Left cardiac atrium (tissue), 4 donors: ENCODE measurements at regions not wholly inside any gene's neighbourhood (a gene's known extent, or its start where the extent isn't known, plus 50 kb on each side); places are given as distances from the start of the nearest gene placed in this dataset.
"Not testable (repeated sequence)": the region's sequence is repeated elsewhere in the genome, so short reads cannot be mapped to it uniquely, and the experiment has no call there.

ENCODE experiments used
- ATAC-seq, 2 donors: fragments of 200-7000 bp; cut with Tn5 transposase; one replicate each; pipeline ENCODE4 v1.9.1; 2020; ENCODE audit warnings: mild to moderate bottlenecking in 2 of 2, moderate library complexity in 2 of 2
- DNase-seq: peaks from one replicate; pipeline ENCODE4 v3.0.0-alpha.2; 2020
- intact Hi-C, 2 donors: fragments of 100-400 bp; cut with DNase I; formaldehyde crosslinking; loops; one replicate each; pipeline versions ENCODE4 v1.14.1 to v1.15.1; 2022 to 2023
- donor health status: DM: no; HTN: yes; CAD: no.
- donor health status: DM: no; HTN: yes; CAD: no; lungs with severe emphysema.
- donor health status: DM: yes; HTN: yes; CAD: no.
- donor health status: Dilated cardiomyopathy.

- ATAC-seq: no peak
- no peak for DNase-seq
- intact Hi-C loops: no loop called here
These were observed 149.3 kb downstream of the TGFB2 start for GRCh38 chr1:218494449-218494852.

GRCh38 chr1:218495931-218496330 is 150.8 kb downstream of the TGFB2 start:
- intact Hi-C loops: no loop called here
- ATAC-seq: no peak
- no peak for DNase-seq

GRCh38 chr1:218496561-218496960 is 151.4 kb downstream of the TGFB2 start:
- ATAC-seq (peak in 1 of 2 donors; percentile 93), DNase-seq (no peak)
- intact Hi-C loops: no loop called here

- intact Hi-C loops: no loop called here
- DNase-seq (no peak), ATAC-seq (peak; percentile 30 to 52)
These were observed 153.2 kb downstream of the TGFB2 start for GRCh38 chr1:218498056-218498938.

GRCh38 chr1:218499011-218499691 is 154.0 kb downstream of the TGFB2 start:
- intact Hi-C loops: no loop called here

GRCh38 chr1:218499911-218500310 is 154.8 kb downstream of the TGFB2 start:
- DNase-seq (no peak), ATAC-seq (no peak)
- intact Hi-C loops: no loop called here

More at GRCh38 chr1:218499011-218499691, 154.0 kb downstream of the TGFB2 start:
- peak; percentile 23 to 71 for ATAC-seq
- no peak for DNase-seq

- ATAC-seq: no peak
- intact Hi-C loops: no loop called here
These were observed 156.0 kb downstream of the TGFB2 start for GRCh38 chr1:218501161-218501560.

GRCh38 chr1:218502383-218502782 is 157.2 kb downstream of the TGFB2 start:
- DNase-seq (no peak), ATAC-seq (no peak)
- intact Hi-C loops: no loop called here

More at GRCh38 chr1:218501161-218501560, 156.0 kb downstream of the TGFB2 start:
- DNase-seq: no peak

- DNase-seq (no peak), ATAC-seq (no peak)
- intact Hi-C loops: no loop called here
These were observed 158.0 kb downstream of the TGFB2 start for GRCh38 chr1:218503102-218503501.

GRCh38 chr1:218507355-218508002 is 162.3 kb downstream of the TGFB2 start:
- DNase-seq: no peak
- intact Hi-C loops: no loop called here
- no peak for ATAC-seq

GRCh38 chr1:218510153-218510772 is 165.1 kb downstream of the TGFB2 start:
- DNase-seq (no peak), ATAC-seq (no peak)
- intact Hi-C loops: loop anchor here in 1 of 2 donors (10.0 kb wide), 1 partner anchor 145 kb away; no protein-coding TSS in a partner anchor

GRCh38 chr1:218513328-218513727 is 168.2 kb downstream of the TGFB2 start:
- no peak for DNase-seq
- intact Hi-C loops: loop anchor here in 1 of 2 donors (10.0 kb wide), 1 partner anchor 149 kb away; no protein-coding TSS in a partner anchor
- ATAC-seq: no peak

GRCh38 chr1:218514689-218515088 is 169.6 kb downstream of the TGFB2 start:
- ATAC-seq (no peak), DNase-seq (no peak)
- intact Hi-C loops: loop anchor here in 1 of 2 donors (10.0 kb wide), 1 partner anchor 150 kb away; no protein-coding TSS in a partner anchor

- no peak for ATAC-seq
- intact Hi-C loops: loop anchor here in 1 of 2 donors (10.0 kb wide), 1 partner anchor 152 kb away; no protein-coding TSS in a partner anchor
- DNase-seq: no peak
These were observed 171.4 kb downstream of the TGFB2 start for GRCh38 chr1:218516526-218516925.

GRCh38 chr1:218517459-218517858 is 172.3 kb downstream of the TGFB2 start:
- intact Hi-C loops: loop anchor here in 1 of 2 donors (10.0 kb wide), 1 partner anchor 153 kb away; no protein-coding TSS in a partner anchor
- no peak for ATAC-seq
- DNase-seq: no peak

- intact Hi-C loops: loop anchor here in 1 of 2 donors (10.0 kb wide), 1 partner anchor 153 kb away; no protein-coding TSS in a partner anchor
- DNase-seq: no peak
- ATAC-seq: no peak
These were observed 173.1 kb downstream of the TGFB2 start for GRCh38 chr1:218518216-218518740.

GRCh38 chr1:218520646-218521045 is 175.5 kb downstream of the TGFB2 start:
- not testable (repeated sequence) for ATAC-seq, DNase-seq
- intact Hi-C loops: loop anchor here (5.0 to 10.0 kb wide), 2 partner anchors 176 to 178 kb away; partner anchors contain the start of gene TGFB2 (in 1 of the 2)

GRCh38 chr1:218521414-218522169 is 176.5 kb downstream of the TGFB2 start:
- intact Hi-C loops: loop anchor here (5.0 to 10.0 kb wide), 2 partner anchors 177 to 179 kb away; partner anchors contain the start of gene TGFB2 (in 1 of the 2)
- ATAC-seq (peak; percentile 27 to 54), DNase-seq (peak; percentile 35)
